Lung (tissue), 11 donors: ENCODE measurements at regions not wholly inside any gene's neighbourhood (a gene's known extent, or its start where the extent isn't known, plus 50 kb on each side); places are given as distances from the start of the nearest gene placed in this dataset.
A peak's percentile ranks its signal among the peaks of the same experiment; 100 is the strongest.

Experiments
- ATAC-seq: fragments of 200-7000 bp; cut with Tn5 transposase; one replicate; pipeline ENCODE4 v1.9.1; 2020; ENCODE audit warnings: moderate number of reproducible peaks; ENCODE audit not compliant: insufficient read depth, low FRiP score
- DNase-seq, 3 donors: peaks; one replicate each; pipeline ENCODE4 v3.0.0-alpha.2; 2013 to 2017
- H3K27ac ChIP-seq, 2 donors: one replicate each; pipeline ENCODE4 v1.5.1; 2013; ENCODE audit warnings: mild to moderate bottlenecking in 2 of 2, moderate library complexity in 2 of 2, control low read depth in 1 of 2, inconsistent platforms in 1 of 2, low read depth in 1 of 2, low read length in 1 of 2
- H3K27me3 ChIP-seq, 3 donors: one replicate each; pipeline ENCODE4 v1.5.1; 2013; ENCODE audit warnings: low read length in 2 of 3; ENCODE audit not compliant: control insufficient read depth in 3 of 3, insufficient read depth in 3 of 3
- H3K36me3 ChIP-seq, 4 donors: one replicate each; pipeline ENCODE4 v1.5.1; 2013; ENCODE audit warnings: low read length in 4 of 4, mild to moderate bottlenecking in 1 of 4, moderate library complexity in 1 of 4; ENCODE audit not compliant: control insufficient read depth in 4 of 4, insufficient read depth in 4 of 4
- H3K4me1 ChIP-seq, 5 donors: one replicate each; pipeline ENCODE4 v1.5.1; 2013; ENCODE audit warnings: low read length in 5 of 5, mild to moderate bottlenecking in 2 of 5, moderate library complexity in 1 of 5; ENCODE audit not compliant: control insufficient read depth in 5 of 5, insufficient read depth in 5 of 5
- H3K4me3 ChIP-seq: one replicate; pipeline ENCODE4 v1.5.1; 2013; ENCODE audit warnings: mild to moderate bottlenecking, control low read depth, moderate library complexity
- H3K9ac ChIP-seq, 2 donors: one replicate each; pipeline ENCODE4 v1.5.1; 2013; ENCODE audit warnings: low read length in 2 of 2, control low read depth in 1 of 2; ENCODE audit not compliant: insufficient read depth in 1 of 2
- H3K9me3 ChIP-seq, 4 donors: one replicate each; pipeline ENCODE4 v1.5.1; 2013; ENCODE audit warnings: low read length in 3 of 4, mild to moderate bottlenecking in 1 of 4, moderate library complexity in 1 of 4; ENCODE audit not compliant: control insufficient read depth in 4 of 4, insufficient read depth in 3 of 4
- CTCF ChIP-seq: IDR thresholded peaks from 2 replicates; pipeline ENCODE4 v1.5.1; 2012; ENCODE audit warnings: mild to moderate bottlenecking; ENCODE audit errors: control extremely low read depth, extremely low read depth
- WGBS, 2 donors: extraction: QIAGEN DNeasy Blood & Tissue Kit; methylation state at CpG; one replicate each; pipeline ENCODE4 v1.1.7; 2013; 5-methylcytosine and 5-hydroxymethylcytosine counted together
- donor health status: control.
- donor health status: control.
- donor health status: Bipolar disorder and iron deficiency.
- donor health status: healthy.
- donor health status: DM: yes; HTN: yes; CAD: no.

- DNase-seq (no peak), ATAC-seq (no peak)
- H3K9ac ChIP-seq: no peak overlapping the region
- TF ChIP-seq CTCF: no peak
- no peaks in the 10 kb centered on the region for H3K9me3 ChIP-seq
- no peak overlapping the region for H3K27ac ChIP-seq
- WGBS, 2 donors: 46 to 54% methylated on average over 8 of the region's 8 CpGs
- H3K36me3 ChIP-seq: no peaks in the 10 kb centered on the region
- H3K4me3 ChIP-seq: no peak overlapping the region
- no peaks in the 10 kb centered on the region for H3K4me1 ChIP-seq
- peaks cover 0 to 4% (median 2%) of the 10 kb centered on the region in 3 donors for H3K27me3 ChIP-seq
These were observed 140.9 kb downstream of the CCT6B start for GRCh38 chr17:34820248-34820801.

GRCh38 chr17:34817252-34818035, 143.8 kb downstream of the CCT6B start:
- no peak overlapping the region for H3K9ac ChIP-seq

GRCh38 chr17:34816848-34817247, 144.4 kb downstream of the CCT6B start:
- no peaks in the 10 kb centered on the region for H3K36me3 ChIP-seq
- H3K9ac ChIP-seq: no peak overlapping the region
- 59 to 73% methylated on average over 5 of the region's 5 CpGs for WGBS, 2 donors
- no peak for TF ChIP-seq CTCF
- H3K27ac ChIP-seq: no peak overlapping the region
- no peak for ATAC-seq
- no peaks in the 10 kb centered on the region for H3K9me3 ChIP-seq
- H3K4me1 ChIP-seq: no peaks in the 10 kb centered on the region
- peaks cover 0 to 4% (median 2%) of the 10 kb centered on the region in 3 donors for H3K27me3 ChIP-seq
- no peak overlapping the region for H3K4me3 ChIP-seq
- DNase-seq: peak in 2 of 3 donors; percentile 17 to 41

More at GRCh38 chr17:34817252-34818035, 143.8 kb downstream of the CCT6B start:
- Histone ChIP-seq H3K27me3 (peaks cover 0 to 4% (median 2%) of the 10 kb centered on the region in 3 donors), H3K9me3 (no peaks in the 10 kb centered on the region), H3K4me3 (no peak overlapping the region), H3K27ac (no peak overlapping the region), H3K4me1 (no peaks in the 10 kb centered on the region), H3K36me3 (no peaks in the 10 kb centered on the region)
- no peak for TF ChIP-seq CTCF
- 89 to 90% methylated on average over 8 of the region's 8 CpGs for WGBS, 2 donors
- DNase-seq: no peak
- no peak for ATAC-seq
